Hypothalamus (tissue), 51 donors: ENCODE measurements at regions not wholly inside any gene's neighbourhood (a gene's known extent, or its start where the extent isn't known, plus 50 kb on each side); places are given as distances from the start of the nearest gene placed in this dataset.

Source experiments
- DNase-seq, 51 donors: peaks; one replicate each; lab custom pipeline; 2025; lab: John Stamatoyannopoulos, UW

DNA sequence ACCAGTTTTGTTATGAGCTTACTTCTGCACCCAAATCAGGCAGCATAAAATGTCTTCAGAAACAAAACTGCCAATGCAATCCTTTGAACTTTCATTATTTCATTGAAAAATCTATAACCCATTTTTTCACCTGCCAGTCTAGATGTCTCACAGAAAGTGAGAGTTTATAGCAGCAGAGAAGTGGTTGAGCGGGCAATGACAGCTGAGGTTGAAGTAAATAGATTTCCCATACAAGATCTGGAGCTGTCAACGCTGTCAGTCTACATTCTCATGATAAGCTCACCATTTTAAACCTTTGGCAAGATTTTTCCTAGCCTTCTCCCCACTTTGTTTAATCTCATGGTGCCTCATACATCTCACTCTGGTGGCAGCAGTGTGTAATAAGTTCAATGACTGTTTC, 1144.9 kb upstream of the PCDH9 start:
- no peak for DNase-seq

DNA sequence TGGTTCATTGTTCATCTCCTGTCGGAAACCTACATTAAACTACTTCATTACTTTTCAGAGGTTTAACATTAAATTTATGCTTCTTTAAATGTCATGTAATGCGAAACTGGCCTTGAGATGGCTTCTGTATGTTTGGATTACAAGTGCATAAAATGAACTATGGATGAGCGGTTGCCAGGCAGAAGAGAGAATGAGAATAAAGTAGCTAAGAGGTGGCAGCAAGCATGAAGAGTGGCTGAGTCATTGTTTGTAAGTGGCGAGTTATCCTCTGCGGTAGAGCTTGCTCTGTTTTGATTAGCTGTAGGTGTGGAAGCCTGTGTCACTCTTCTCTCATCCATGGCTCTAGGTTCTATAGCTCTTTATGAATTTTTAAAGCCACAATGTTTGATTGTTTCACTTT, 1139.6 kb upstream of the PCDH9 start:
- DNase-seq, result no peak

DNA sequence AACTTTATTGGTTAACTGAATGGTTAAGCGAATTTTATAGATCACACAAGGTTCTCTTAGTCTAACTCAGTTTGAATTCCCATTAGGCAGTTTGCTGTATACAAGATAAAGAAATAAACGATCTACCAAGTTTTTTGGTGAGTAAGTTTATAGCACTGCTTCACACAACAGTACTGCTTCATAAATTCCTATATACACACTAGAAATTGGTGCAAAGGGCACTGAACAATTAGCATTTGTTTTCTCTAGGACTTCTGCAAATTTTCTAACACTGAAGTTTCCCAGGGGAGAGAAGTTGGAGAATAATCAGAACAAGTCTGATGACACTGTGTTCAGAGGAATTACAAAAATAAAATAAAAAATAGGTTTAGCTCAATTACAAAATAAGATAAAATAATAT, 1138.8 kb upstream of the PCDH9 start:
- no peak for DNase-seq

DNA sequence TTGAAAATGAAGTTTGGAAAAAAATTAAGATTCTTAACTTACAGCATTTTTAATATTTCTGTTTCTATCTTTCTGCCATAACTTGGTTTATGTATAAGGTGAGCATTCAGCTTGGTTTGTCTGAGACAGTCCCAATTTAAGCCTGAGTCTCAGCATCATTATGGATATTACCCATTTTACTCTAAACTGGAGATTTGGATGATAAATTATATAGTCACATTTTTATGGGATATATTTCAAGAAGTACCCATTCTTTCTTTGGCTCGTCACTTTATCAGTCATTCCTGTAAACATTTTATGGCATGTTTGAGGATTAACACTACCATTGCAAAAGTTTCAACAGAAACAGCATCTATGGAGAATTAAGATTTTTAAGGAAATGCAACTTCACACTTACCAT, 1129.0 kb upstream of the PCDH9 start:
- DNase-seq, result no peak

DNA sequence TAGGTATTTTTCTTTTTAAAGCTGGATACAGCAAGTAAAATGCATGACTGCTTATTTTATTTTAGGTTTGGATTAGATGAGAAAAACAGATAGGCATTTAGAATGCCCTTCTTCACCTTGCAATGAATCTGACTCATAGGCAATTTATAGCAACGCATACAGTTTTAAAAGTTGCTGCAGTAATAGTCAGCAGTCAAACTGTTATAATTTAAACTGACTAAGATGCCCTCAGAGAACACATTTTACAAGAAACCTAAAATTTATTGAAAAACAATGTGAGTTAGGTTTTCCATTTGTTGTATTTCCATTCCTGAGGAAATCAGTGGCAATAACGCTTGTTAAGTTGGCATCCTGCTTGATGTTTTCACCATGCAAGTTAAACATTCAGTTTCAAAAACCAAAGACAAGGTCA, 1128.2 kb upstream of the PCDH9 start:
- no peak for DNase-seq

DNA sequence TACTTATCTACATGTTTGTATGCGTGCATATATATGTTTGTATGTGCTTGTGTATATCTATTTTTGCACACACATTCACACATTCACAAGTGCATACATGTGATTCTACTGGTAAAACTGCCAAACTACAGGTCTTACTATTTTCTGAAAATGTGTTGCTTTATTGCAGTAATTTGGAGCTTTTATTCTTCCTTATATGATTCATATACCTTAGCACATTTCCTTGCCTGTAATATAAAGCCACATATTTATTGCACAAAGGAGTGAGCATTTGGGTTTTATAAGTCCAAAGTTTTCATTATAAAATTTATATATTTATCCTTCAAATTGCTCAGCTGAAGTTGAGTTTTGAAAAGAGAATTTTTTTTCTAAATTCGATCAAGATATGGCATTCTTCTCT, 1120.4 kb upstream of the PCDH9 start:
- no peak for DNase-seq

DNA sequence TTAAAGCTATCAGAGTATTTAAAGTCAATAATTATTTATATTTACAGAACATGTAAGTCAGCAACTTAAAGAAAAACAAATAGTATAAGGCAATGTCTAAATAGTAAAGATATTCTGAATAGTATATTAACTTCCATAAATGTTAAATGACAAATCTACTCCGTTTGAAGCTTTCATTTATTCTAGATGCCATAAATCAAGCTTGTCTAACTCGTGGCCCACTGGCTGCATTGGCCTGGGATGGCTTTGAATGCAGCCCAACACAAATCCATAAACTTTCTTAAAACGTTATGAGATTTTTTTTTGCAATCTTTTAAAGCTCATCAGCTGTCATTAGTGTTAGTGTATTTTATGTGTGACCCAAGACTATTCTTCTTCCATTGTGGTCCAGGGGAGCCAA, 1117.1 kb upstream of the PCDH9 start:
- DNase-seq, result no peak

DNA sequence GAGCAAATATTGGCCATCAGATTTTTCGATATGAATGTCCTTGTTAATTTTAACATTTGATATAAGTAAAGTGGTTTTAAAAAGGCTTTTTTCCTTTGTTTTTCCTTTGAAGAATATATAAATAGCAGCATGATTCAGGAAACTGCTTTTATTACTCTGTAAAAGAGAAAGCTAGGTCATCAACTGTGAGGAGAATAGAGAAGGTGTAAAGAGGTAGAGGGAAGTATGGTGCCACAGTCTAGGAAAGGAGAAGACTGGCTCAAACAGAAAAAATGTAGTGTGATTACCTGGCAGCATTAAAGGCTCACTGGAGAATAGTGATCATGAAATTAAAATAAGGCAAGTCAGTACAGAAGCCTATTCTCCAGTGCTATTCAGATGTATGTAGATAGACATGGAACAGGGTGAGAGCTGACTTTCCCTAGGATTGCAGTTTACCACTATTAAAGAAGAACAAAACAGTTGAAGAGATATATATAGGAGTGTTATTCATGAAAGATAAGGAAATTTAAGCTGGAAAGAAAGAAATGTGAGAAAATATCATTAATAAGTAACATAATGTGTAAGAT, 1115.9 kb upstream of the PCDH9 start:
- DNase-seq, result no peak

DNA sequence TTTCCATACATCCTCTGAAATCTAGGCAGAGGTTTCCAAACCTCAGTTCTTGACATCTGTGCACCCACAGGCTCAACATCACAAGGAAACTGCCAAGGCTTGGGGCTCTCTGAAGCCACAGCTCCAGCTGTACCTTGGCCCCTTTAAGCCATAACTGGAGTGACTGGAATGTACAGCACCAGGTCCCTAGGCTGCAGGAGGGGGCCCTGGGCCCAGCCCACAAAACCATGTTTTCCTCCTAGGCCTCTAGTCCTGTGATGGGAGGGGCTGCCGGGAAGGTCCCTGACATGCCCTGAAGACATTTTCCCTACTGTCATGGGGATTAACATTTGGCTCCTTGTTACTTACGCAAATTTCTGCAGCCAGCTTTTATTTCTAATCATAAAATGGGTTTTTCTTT, 1093.0 kb upstream of the PCDH9 start:
- no peak for DNase-seq

DNA sequence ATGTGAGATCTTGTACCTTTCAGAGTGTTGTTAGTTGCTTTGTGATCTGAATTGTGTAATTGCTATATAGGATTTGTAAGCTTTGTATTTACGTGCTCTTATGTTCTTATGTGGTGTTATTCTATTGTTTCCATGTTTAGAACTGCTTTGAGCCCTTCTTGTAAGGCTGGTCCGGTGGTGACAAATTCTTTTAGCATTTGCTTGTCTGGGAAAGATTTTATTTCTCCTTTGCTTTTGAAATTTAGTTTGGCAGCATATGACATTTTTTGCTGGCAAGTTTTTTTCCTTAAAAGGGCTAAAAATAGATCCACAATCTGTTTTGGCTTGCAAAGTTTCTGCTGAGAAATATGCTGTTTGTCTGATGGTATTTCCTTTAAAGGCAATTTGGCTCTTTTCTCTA, 1089.2 kb upstream of the PCDH9 start:
- DNase-seq, result no peak

DNA sequence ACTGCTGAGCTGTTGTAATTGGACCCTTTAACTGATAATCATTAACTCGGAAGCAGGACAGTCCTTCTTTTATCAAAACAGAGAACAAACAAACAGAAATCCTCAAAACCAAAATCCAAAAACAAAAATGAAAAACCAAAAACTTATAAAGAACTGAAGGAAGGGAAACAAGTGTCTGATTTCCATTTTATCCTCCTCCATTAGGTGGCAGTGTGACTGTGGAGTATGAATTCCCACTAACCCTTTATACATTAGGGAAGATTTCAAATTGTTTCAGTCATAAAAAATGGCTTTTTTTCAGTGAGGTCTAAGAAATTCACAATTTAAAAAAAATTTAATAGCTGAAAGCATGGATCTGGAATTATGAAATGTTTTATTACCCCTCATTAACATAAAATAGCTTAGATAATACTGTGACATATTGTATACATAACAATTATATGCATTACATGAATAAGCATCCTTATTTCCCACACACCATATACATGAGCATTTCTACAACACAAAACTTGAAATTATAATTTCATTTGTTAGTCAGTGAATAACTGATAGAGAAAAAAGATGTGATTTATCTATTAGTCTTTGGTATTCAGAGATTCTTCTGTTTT, 1074.3 kb upstream of the PCDH9 start:
- DNase-seq, result peak in 1 of 51 donors; percentile 1

DNA sequence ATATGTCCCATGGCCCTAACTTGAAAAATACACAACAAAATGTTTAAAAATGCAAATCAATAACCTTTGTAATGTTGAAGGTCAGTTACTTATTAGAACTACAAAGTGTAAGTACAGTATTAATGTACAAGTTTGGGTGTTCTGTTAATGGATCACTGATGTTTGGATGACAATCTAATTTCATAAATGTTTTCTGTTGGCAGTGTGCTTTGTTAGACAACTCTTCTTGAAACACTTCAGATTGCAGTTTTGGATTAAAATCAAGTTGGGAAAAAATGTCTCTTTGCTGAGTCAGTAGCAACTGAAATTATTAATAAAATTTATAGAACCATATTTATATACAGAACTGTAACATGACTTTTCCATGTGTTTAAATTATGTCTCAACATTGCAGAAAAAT, 1063.5 kb upstream of the PCDH9 start:
- DNase-seq, result no peak

DNA sequence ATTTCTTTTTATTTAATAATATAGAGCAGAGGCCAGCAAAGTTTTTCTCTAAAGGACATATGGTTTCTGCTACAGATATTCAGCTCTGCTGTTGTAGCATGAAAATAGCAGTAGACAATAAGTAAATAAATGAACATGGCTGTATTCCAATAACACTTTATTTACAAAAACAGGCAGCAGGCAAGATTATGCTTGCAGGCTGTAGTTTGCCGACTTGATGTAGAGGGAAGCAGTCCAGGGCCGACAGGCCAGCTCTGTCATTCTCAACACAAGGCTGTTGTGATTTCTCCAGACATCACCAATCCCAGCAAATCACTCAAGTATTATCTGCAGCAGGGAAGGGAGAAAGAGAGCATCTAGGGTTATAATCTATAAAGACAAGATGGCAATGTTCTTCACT, 1062.5 kb upstream of the PCDH9 start:
- no peak for DNase-seq

DNA sequence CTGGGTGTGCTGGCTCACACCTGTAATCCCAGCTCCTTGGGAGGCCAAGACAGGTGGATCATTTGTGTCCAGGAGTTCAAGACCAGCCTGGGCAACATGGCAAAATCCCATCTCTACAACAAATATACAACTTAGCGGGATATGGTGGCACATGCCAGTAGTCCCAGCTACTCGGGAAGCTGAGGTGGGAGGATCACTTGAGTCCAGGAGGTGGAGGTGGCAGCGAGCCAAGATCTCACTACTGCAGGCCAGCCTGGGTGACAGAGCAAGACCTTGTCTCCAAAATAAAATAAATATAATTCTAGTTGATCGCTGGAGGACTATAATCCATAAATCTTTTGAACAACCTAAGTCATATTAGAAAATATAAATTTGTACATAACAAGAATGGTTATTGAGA, 1061.5 kb upstream of the PCDH9 start:
- DNase-seq, result no peak

DNA sequence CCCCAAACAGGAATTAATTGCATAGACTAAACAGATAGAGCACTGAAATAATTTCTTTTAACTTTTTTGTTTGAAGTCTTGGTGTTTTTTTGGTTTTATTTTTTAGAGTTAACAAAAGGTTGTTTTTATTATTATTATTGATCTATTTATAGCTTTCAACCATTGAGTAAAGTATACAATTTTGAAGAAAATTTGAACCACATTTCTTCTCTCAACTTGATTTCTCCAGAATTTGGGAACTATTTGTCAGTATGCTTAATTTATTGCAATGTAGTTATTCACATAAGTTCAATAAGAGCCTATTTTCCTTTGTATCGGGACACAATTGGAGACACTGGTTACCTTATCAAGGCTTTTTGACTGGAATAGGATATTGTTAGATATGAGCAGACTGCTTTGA, 1045.6 kb upstream of the PCDH9 start:
- DNase-seq, result no peak

DNA sequence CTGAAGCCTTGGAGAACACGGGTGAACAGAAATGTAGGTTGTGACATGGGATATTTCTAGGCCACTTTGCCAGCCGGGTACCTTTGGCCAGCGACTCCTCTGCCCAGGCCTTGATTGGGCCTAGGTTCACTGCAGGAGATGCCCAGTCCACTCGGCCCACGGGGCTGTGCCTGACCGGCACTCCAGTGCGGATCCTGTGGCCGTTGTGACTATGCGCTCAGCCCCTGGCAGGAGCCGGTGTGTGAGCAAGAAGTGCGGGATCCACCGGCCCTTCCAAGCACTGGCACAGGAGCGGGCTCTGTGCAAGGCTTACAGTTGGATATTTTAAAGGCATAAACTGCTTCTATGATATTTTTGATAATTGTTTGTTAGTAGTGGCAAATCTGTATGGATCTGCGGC, 1042.5 kb upstream of the PCDH9 start:
- DNase-seq, result no peak

DNA sequence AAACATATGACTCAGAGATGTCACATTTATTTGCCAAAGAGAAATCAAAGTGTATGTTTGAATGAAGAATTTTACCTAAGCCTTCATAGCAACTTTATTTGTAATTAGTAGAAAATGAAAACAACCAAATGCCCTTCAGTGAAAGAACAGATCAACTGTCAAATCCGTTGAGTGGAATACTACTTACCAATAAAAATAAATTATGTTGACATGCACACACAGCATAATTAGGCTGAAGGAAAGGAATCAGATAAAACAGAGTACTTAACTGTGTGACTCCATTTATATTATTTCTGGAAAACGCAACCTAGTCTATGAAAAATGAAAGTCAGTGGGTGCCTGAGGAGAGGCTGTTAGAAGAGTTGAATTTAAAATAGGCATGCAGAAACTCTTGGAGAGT, 1034.6 kb upstream of the PCDH9 start:
- DNase-seq, result no peak

DNA sequence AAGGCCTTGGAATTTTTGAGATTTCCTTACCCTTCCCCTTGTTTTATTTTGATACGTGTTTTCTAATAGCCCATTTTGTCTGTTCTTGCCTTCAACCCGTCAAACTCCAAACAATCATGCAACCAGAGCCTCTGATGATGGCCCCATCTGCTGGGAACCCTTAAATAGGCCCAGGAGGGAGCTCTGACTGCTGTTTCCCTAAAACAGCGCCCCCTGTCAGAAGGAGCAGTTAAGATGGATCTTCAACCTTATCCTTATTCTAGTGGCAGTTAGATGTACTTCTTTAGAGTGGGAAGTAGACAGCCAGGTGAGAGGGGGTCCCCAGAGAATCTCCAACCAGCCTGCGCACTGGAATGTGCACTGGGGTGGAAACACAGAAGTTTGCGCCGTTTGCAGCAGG, 1031.0 kb upstream of the PCDH9 start:
- DNase-seq, result no peak

DNA sequence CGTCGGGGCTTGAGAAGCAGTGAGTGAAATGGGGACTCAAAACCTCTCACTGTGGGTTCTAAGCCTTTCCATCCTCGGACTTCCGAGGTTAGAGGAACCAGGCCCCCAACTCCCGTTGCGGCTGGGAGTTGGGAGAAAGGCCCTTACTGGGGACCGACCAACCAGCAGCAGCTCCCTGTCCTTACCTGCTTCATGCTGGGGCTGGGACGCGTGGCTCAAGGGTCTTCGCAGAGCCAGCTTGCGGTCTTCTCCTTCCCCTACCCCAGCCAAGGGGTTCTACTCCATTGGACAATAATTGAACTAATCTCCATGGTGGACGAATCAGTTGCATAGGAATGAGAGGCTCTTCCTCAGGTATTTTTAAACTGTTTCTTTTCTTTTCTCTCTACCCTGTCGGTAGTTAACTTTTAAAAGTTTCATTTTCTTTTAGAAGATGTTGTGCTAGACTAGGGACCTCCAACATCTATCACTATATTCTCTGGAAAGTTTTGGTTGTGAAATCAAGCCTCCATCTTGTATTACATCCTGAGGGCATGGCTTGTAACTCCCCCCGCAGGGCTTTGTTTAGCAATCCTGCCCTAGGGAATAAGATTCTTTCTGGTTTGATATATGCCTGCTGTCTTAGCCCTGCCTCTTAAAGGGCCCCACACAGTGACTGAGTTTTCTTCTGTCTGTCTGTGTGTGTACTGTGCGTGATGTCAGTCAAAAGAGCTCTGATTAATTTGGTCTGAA, 1027.1 kb upstream of the PCDH9 start:
- DNase-seq, result no peak

DNA sequence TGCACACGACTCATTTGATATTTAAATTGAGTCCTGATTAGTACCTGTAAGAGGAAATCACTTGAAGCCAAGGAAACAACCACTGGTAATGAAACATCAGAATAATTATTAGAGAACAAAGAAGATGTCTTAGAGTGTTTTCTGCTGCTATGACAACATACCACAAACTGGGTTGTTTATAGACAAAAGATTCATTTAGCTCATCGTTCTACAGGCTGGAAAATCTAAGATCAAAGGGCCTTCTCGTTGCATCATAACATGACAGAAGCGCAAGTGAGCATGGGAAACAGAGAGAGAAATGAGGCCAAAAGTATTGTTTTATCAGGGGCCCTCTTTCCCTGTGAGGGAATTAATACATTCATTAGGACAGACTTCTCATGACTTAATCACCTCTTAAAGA, 1024.0 kb upstream of the PCDH9 start:
- no peak for DNase-seq

DNA sequence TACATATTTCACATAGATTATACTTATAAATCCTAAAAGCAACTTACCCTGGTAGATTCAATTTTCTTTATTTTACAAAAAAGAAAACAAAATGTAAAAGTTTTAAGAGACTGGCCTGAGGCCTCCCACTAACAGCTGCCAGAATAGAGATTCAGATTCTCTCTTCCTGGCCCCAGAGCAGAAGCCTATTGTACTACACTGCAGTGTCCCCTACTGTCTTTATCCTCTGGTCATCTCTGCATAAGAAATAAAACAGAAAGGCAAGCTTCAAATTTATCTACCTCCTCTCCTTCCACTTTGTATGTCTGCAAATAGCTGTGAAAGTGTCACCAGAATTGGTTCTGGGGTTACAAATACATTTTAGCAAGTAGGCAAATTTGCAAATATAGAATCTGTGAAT, 1004.1 kb upstream of the PCDH9 start:
- DNase-seq, result no peak

DNA sequence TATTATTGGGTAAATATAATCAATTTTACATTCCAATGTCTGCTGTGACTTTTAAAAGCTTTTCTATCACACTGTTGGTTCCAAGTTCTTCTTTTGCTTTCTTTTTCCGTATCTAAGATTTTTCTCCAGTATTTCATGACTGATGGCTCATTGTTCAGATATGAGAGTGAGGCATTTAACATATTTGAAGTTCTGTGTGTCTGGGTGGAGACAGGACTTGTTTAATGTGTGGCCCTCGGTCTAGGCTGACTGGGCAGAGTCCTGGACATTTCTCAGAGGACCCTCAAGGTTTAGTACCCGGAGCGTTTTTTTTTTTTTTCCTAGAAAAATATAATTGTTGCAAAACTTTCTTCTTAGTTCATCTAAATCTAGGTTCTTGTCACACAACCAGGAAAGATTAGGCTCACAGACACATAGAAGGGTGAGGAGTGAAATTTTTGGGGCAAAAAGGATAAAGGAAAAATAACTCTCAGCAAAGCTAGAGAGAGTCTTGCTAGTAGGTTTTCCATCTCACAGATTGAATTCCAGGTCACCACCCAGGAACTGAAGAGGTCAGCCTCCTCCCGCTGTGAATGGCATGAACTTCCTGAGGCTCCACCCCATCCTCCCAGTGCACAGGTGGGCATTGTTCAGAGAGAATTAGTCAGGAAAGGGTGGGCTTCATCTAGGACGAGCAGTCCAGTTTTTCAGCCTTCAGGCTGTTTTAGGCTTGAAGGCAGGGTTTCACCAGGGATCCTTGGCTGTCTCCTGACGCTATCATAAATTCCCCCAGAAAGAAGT, 1002.4 kb upstream of the PCDH9 start:
- DNase-seq, result no peak
